Body of pancreas (tissue), 4 donors: ENCODE measurements at regions not wholly inside any gene's neighbourhood (a gene's known extent, or its start where the extent isn't known, plus 50 kb on each side); places are given as distances from the start of the nearest gene placed in this dataset.

Source experiments
- ATAC-seq: fragments of 150-250 bp; one replicate; pipeline ENCODE4 v1.9.1; 2016
- DNase-seq, 4 donors: peaks; one replicate each; pipeline ENCODE4 v3.0.0-alpha.2; 2019
- H3K27ac ChIP-seq, 4 donors: fragments of 200-600 bp; sonication (generic); 1 replicate in 3 of 4; 2 replicates in 1 of 4; pipeline versions ENCODE4 v1.5.1 to v1.6.1; 2016 to 2019; ENCODE audit warnings: mild to moderate bottlenecking in 1 of 4, mixed read lengths in 1 of 4, moderate library complexity in 1 of 4
- H3K27me3 ChIP-seq, 2 donors: fragments of 200-600 bp; sonication (generic); one replicate each; pipeline ENCODE4 v1.6.0; 2016; ENCODE audit warnings: mild to moderate bottlenecking in 1 of 2
- H3K36me3 ChIP-seq, 2 donors: fragments of 200-600 bp; sonication (generic); replicated peaks in 1 of 2; 2 replicates each; pipeline ENCODE4 v1.5.1; 2016; ENCODE audit warnings: low read depth in 2 of 2; ENCODE audit not compliant: insufficient read depth in 1 of 2
- H3K4me1 ChIP-seq: fragments of 200-600 bp; sonication (generic); one replicate; pipeline ENCODE4 v1.6.0; 2016
- H3K4me3 ChIP-seq, 2 donors: fragments of 200-600 bp; sonication (generic); 1 replicate in 1 of 2; 2 replicates in 1 of 2; pipeline ENCODE4 v1.5.1; 2016 to 2019
- H3K9me3 ChIP-seq, 3 donors: fragments of 200-600 bp; sonication (generic); 1 replicate in 2 of 3; 2 replicates in 1 of 3; pipeline ENCODE4 v1.5.1; 2016
- POLR2A ChIP-seq, 3 donors: fragments of 450-650 bp; IDR thresholded peaks; one replicate each; pipeline ENCODE4 v1.6.1; 2016; ENCODE audit warnings: antibody characterized with exemption in 3 of 3, mild to moderate bottlenecking in 2 of 3
- WGBS, 2 donors: methylation state at CpG; one replicate each; pipeline ENCODE4 v1.1.5; 2017; 5-methylcytosine and 5-hydroxymethylcytosine counted together
- intact Hi-C: fragments of 100-400 bp; cut with DNase I; formaldehyde crosslinking; loops from one replicate; pipeline ENCODE4 v1.15.1; 2023
- TF ChIP-seq, protein P1 (sequence below), 7 experiments: fragments of 450-650 bp in 4 of 7; fragments of 200-600 bp in 3 of 7; sonication (generic) in 3 of 7; IDR thresholded peaks; one replicate each; pipeline ENCODE4 v1.5.1; 2016 to 2019; ENCODE audit warnings: antibody characterized with exemption in 7 of 7

DNA sequence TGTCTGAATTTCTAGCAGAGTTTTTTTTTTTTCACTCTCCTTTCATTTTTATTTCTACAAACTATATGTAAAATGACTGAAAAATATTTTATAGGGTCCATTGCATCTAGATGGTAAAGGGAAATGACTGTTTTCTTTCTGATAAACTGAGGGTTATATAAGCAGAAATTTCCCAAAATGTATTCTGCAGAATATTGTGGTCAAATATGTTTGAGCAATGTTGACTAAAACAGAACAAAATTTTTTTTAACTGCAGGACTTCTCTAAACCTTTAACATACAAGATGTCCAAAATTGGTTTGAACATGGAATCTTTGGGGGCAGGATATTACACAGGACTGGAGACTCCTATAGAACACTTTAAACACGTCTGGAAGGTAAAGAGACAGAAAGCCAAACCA, 190.5 kb downstream of the TOMM20 start:
- no peaks in the 10 kb centered on the region for H3K9me3 ChIP-seq
- intact Hi-C loops = no loop called here
- ATAC-seq = no peak

DNA sequence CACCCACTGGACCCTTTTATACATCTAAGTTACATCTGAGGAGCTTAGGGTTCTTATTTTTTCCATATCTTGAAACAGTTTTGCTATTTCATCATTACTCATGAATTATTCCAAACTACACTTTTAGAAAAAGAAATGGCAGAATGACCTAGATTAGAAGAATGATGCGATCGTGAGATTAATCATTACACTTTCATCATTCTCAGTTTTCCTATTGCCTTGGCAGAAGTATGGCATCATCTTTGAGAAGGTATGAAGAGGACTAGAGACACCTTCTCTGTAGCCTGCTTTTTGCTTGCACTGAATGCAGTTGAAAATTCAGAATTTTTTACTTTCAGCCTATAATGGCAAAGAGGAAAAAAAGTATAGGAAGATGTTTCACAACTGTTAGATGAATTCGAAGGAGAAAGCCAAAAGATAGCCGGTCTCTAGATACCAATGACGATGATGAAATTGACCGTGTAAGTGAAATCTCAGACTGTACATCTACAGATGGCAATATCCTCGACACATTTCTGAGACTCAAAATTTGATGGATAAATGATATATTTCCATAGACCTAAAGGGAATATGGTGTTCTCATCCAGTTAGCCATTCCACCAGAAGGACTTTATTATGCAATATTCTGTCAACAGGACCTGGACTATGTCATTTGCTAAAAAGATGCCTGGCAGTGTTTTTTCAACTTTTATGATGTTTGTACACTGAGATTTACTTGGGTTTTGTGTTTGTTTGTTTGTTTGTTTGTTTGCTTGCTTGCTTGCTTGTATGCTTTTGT, 191.8 kb downstream of the TOMM20 start:
- DNase-seq (no peak), ATAC-seq (no peak)
- Histone ChIP-seq H3K9me3 (no peaks in the 10 kb centered on the region), H3K4me1 (no peaks in the 10 kb centered on the region), H3K36me3 (no peaks in the 10 kb centered on the region), H3K27me3 (no peaks in the 10 kb centered on the region), H3K4me3 (no peak overlapping the region), H3K27ac (no peak overlapping the region)
- WGBS, 2 donors = 86 to 89% methylated on average over 7 of the region's 7 CpGs
- intact Hi-C loops = no loop called here
- TF ChIP-seq, protein P1, sequence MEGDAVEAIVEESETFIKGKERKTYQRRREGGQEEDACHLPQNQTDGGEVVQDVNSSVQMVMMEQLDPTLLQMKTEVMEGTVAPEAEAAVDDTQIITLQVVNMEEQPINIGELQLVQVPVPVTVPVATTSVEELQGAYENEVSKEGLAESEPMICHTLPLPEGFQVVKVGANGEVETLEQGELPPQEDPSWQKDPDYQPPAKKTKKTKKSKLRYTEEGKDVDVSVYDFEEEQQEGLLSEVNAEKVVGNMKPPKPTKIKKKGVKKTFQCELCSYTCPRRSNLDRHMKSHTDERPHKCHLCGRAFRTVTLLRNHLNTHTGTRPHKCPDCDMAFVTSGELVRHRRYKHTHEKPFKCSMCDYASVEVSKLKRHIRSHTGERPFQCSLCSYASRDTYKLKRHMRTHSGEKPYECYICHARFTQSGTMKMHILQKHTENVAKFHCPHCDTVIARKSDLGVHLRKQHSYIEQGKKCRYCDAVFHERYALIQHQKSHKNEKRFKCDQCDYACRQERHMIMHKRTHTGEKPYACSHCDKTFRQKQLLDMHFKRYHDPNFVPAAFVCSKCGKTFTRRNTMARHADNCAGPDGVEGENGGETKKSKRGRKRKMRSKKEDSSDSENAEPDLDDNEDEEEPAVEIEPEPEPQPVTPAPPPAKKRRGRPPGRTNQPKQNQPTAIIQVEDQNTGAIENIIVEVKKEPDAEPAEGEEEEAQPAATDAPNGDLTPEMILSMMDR (IDR thresholded peaks at IDR 0.05) = no peak
- TF ChIP-seq POLR2A (IDR thresholded peaks at IDR 0.05) = no peak

More for the DNA sequence above, 190.5 kb downstream of the TOMM20 start:
- Histone ChIP-seq H3K36me3 (no peaks in the 10 kb centered on the region), H3K27me3 (no peaks in the 10 kb centered on the region), H3K27ac (no peak overlapping the region), H3K4me1 (peaks cover 7% of the 10 kb centered on the region), H3K4me3 (no peak overlapping the region)
- no peak for DNase-seq
- WGBS, 2 donors = 70 to 93% methylated on average over 1 of the region's 1 CpG
- TF ChIP-seq, protein P1 (IDR thresholded peaks at IDR 0.05) = no peak
- no peak for TF ChIP-seq POLR2A (IDR thresholded peaks at IDR 0.05)

DNA sequence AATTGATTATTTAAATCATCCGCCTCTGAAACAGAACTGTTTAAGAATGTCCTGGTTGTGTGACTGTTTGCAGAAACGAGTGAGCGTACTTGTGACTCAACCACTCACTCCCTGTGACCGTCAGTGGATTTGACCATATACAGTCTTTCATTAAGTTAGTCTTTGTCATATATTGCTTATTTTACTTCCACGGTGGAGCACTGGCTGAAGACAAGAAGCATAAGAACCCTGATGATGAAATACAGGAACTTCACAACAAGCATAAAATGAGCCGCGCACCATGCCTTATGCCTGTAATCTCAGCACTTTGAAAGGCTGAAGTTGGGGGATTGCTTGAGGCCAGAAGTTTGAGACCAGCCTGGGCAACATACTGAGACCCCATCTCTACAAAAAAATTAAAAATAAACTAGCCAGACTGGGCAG, 194.0 kb downstream of the TOMM20 start:
- no peaks in the 10 kb centered on the region for H3K4me1 ChIP-seq
- peak in 2 of 4 donors; percentile 2 to 4 for DNase-seq
- no peak for ATAC-seq
- intact Hi-C loops = no loop called here
- no peaks in the 10 kb centered on the region for H3K9me3 ChIP-seq
- WGBS, 2 donors = 76 to 91% methylated on average over 7 of the region's 7 CpGs
- no peaks in the 10 kb centered on the region for H3K27me3 ChIP-seq
- H3K36me3 ChIP-seq = no peaks in the 10 kb centered on the region
- TF ChIP-seq POLR2A (IDR thresholded peaks at IDR 0.05) = no peak
- TF ChIP-seq, protein P1 (IDR thresholded peaks at IDR 0.05) = no peak
- H3K4me3 ChIP-seq = no peak overlapping the region
- no peak overlapping the region for H3K27ac ChIP-seq

DNA sequence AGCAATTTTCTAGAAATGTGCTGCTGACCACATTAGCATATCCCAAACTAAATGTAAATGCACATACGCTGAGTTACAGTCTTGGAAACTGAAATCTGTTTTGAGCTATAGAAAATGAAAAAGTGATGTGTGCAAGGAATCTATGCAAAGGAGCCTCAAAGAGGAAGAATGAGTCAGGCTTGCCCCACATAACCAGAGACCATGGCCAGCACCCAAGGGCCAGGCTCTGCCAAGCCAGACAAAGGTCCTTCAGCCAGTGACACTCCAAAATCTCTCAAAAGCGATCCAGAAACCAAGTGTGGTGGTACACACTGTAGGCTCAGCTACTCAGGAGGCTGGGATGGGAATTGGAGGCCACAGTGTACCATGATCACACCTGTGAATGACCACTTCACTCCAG, 195.2 kb downstream of the TOMM20 start:
- H3K4me3 ChIP-seq = no peak overlapping the region
- no peaks in the 10 kb centered on the region for H3K4me1 ChIP-seq
- TF ChIP-seq POLR2A (IDR thresholded peaks at IDR 0.05) = no peak
- TF ChIP-seq, protein P1 (IDR thresholded peaks at IDR 0.05) = no peak
- H3K9me3 ChIP-seq = no peaks in the 10 kb centered on the region
- H3K27ac ChIP-seq = peak overlapping the region in 1 of 4 donors; percentile 10
- ATAC-seq = peak; percentile 28
- H3K36me3 ChIP-seq = no peaks in the 10 kb centered on the region
- intact Hi-C loops = no loop called here
- no peaks in the 10 kb centered on the region for H3K27me3 ChIP-seq
- WGBS, 2 donors = 38 to 50% methylated on average over 2 of the region's 2 CpGs
- DNase-seq = peak in 3 of 4 donors; percentile 11 to 62 (median 36)
